Activated naive CD4-positive, alpha-beta T cell treated with anti-CD3 and anti-CD28 coated beads, Interleukin-2, amount 50 U/mL, for 24 hours (primary cell): ENCODE measurements at regions not wholly inside any gene's neighbourhood (a gene's known extent, or its start where the extent isn't known, plus 50 kb on each side); places are given as distances from the start of the nearest gene placed in this dataset.

ENCODE experiments used
- H3K27ac Mint-ChIP-seq: one replicate; pipeline ENCODE4 v1.8.0; 2021; ENCODE audit warnings: mild to moderate bottlenecking, mixed read lengths
- H3K27me3 Mint-ChIP-seq: one replicate; pipeline ENCODE4 v1.8.0; 2021; ENCODE audit warnings: mixed read lengths
- H3K36me3 Mint-ChIP-seq: one replicate; pipeline ENCODE4 v1.8.0; 2021; ENCODE audit warnings: mixed read lengths
- H3K4me1 Mint-ChIP-seq: one replicate; pipeline ENCODE4 v1.8.0; 2021; ENCODE audit warnings: mixed read lengths
- H3K4me3 Mint-ChIP-seq: one replicate; pipeline ENCODE4 v1.8.0; 2021; ENCODE audit warnings: mild to moderate bottlenecking, mixed read lengths
- H3K9me3 Mint-ChIP-seq: one replicate; pipeline ENCODE4 v1.8.0; 2021; ENCODE audit warnings: mixed read lengths

DNA sequence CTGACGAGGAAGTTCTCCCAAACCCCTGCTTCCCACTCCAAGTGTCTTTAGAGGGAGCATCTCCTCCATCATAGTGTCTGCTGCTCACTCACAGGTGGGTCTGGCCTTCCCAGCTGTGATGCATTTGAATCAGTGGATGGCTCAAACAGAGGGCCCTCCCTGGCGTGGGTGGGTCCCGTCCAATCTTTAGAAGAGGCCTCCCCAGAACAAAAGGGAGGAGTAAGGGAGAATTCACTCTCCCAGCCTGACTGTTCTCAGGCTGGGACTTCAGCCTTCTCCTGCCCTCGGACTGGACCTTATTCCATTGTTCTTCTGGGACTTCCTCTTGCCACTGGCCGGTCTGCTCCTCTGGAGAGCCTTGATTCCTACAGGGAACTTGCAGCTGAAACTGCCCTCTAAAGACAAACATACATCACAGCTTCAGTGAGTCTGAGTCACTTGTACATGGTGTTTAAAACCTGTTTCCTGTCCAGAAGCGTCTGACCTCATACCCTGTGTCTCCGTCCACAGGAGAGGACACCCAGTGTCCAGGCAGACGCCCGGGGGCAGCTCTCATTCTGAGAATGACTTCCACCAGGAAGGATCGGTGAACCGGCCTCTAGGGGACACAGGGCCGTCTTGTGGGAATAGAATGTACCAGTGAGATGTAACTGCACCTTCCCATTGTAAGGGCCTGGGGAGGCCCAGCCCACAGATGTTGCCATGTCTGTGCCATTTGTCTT lies 234.7 kb downstream of the BRD1 start:
- no peaks in the 10 kb centered on the region for H3K27me3 Mint-ChIP-seq
- no peak overlapping the region for H3K4me3 Mint-ChIP-seq
- no peak overlapping the region for H3K27ac Mint-ChIP-seq
- peaks cover 1% of the 10 kb centered on the region for H3K36me3 Mint-ChIP-seq
- H3K9me3 Mint-ChIP-seq: no peaks in the 10 kb centered on the region
- no peaks in the 10 kb centered on the region for H3K4me1 Mint-ChIP-seq

- Mint-ChIP-seq H3K27me3 (no peaks in the 10 kb centered on the region), H3K4me1 (no peaks in the 10 kb centered on the region), H3K36me3 (peaks cover 1% of the 10 kb centered on the region), H3K4me3 (no peak overlapping the region), H3K9me3 (no peaks in the 10 kb centered on the region), H3K27ac (no peak overlapping the region)
Measured at GRCh38 chr22:49590851-49591445, 236.7 kb downstream of the BRD1 start.

DNA sequence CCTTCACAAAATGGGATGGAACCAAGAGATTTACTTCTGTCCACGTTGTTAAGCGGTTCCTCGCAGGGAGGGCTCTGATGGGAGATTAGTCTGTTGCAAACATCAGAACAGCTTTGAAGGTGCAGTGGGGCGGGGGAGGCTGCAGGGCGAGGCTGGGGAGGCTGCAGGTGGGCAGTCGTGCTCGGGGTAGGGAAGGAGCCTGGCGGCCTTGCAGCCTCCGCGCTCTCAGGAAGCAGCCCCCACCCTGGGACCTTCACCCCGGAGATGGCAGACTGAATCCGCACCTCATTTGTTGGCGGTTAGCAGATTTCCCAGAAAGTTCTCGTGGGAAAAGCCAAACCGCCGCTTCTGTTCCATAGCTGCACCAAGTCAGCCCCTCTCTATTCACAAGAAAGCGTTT lies 237.3 kb downstream of the BRD1 start:
- Mint-ChIP-seq H3K36me3 (peaks cover 1% of the 10 kb centered on the region), H3K27me3 (no peaks in the 10 kb centered on the region), H3K9me3 (no peaks in the 10 kb centered on the region), H3K27ac (no peak overlapping the region), H3K4me3 (no peak overlapping the region), H3K4me1 (no peaks in the 10 kb centered on the region)

GRCh38 chr22:49589811-49590210 lies 237.9 kb downstream of the BRD1 start:
- H3K36me3 Mint-ChIP-seq: peaks cover 1% of the 10 kb centered on the region
- no peak overlapping the region for H3K4me3 Mint-ChIP-seq
- H3K4me1 Mint-ChIP-seq: no peaks in the 10 kb centered on the region
- no peaks in the 10 kb centered on the region for H3K9me3 Mint-ChIP-seq
- H3K27me3 Mint-ChIP-seq: no peaks in the 10 kb centered on the region
- H3K27ac Mint-ChIP-seq: no peak overlapping the region

DNA sequence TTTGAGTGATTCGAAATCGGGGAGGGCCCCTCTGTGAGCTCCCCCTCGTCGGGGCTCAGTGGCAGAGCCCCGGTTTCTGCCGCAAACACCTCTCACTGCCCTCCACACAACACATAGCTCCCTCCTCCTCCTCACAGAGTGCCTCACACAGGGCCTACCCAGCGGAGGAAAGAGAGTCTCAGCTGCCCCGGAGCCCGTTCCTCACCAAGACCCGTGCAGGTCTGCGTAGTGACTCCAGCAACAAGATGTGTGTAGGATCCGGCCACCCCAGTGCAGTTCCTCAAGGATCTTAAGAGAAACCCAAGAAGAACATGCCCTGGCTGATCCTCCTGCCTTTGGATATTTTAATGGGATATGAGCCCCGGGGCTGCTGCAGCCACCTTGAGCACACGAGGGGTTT lies 238.4 kb downstream of the BRD1 start:
- Mint-ChIP-seq H3K4me1 (no peaks in the 10 kb centered on the region), H3K9me3 (no peaks in the 10 kb centered on the region), H3K36me3 (peaks cover 1% of the 10 kb centered on the region), H3K27ac (no peak overlapping the region), H3K27me3 (no peaks in the 10 kb centered on the region), H3K4me3 (no peak overlapping the region)

GRCh38 chr22:49588739-49589138 lies 238.9 kb downstream of the BRD1 start:
- Mint-ChIP-seq H3K36me3 (peaks cover 1% of the 10 kb centered on the region), H3K27ac (no peak overlapping the region), H3K27me3 (no peaks in the 10 kb centered on the region), H3K9me3 (no peaks in the 10 kb centered on the region), H3K4me3 (no peak overlapping the region), H3K4me1 (no peaks in the 10 kb centered on the region)

DNA sequence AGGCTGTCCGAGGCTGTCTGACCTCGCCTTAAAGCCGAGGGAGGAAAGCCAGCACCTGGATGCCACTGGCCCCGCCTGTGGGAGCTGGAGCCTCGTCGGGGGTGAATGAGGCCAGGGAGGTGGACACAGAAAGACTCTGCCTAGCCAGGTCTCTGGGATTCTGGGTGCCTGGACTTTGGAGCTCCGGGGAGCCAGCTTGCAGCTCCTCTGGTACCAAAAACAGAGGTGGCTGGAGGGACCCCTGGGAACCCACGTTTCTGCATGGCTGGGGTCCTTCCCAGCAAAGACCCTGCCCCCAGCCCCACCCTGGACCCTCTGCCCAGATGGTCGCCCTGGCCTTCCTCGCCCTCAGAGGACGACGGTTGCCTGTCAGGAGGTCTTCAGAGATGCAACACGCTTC lies 239.7 kb downstream of the BRD1 start:
- no peak overlapping the region for H3K27ac Mint-ChIP-seq
- H3K9me3 Mint-ChIP-seq: no peaks in the 10 kb centered on the region
- no peak overlapping the region for H3K4me3 Mint-ChIP-seq
- H3K4me1 Mint-ChIP-seq: no peaks in the 10 kb centered on the region
- H3K36me3 Mint-ChIP-seq: peaks cover 1% of the 10 kb centered on the region
- no peaks in the 10 kb centered on the region for H3K27me3 Mint-ChIP-seq

GRCh38 chr22:49587421-49587820 lies 240.3 kb downstream of the BRD1 start:
- peaks cover 4% of the 10 kb centered on the region for H3K36me3 Mint-ChIP-seq
- no peaks in the 10 kb centered on the region for H3K9me3 Mint-ChIP-seq
- H3K27me3 Mint-ChIP-seq: no peaks in the 10 kb centered on the region
- H3K4me3 Mint-ChIP-seq: no peak overlapping the region
- no peak overlapping the region for H3K27ac Mint-ChIP-seq
- no peaks in the 10 kb centered on the region for H3K4me1 Mint-ChIP-seq

DNA sequence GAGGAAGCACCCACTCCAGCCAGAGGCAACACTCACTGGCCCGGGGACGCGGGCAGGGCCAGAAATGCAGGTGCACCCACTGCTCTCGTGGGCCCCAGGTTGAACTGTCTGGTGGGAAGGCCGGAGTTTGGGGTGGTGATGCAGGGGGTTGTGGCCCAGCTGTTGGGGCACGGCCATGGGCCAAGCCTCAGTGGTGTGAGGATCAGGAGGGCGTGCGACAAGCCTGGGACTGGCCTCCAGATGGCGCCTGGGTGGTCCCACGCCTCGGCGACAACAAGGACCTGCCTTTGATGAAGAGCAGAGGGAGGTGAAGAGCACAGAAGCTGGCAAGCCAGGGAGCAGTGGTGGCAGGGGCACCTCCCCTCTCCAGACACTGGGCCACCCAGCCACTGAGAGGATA lies 240.8 kb downstream of the BRD1 start:
- no peaks in the 10 kb centered on the region for H3K4me1 Mint-ChIP-seq
- H3K4me3 Mint-ChIP-seq: no peak overlapping the region
- H3K27ac Mint-ChIP-seq: no peak overlapping the region
- peaks cover 4% of the 10 kb centered on the region for H3K36me3 Mint-ChIP-seq
- H3K9me3 Mint-ChIP-seq: no peaks in the 10 kb centered on the region
- no peaks in the 10 kb centered on the region for H3K27me3 Mint-ChIP-seq

DNA sequence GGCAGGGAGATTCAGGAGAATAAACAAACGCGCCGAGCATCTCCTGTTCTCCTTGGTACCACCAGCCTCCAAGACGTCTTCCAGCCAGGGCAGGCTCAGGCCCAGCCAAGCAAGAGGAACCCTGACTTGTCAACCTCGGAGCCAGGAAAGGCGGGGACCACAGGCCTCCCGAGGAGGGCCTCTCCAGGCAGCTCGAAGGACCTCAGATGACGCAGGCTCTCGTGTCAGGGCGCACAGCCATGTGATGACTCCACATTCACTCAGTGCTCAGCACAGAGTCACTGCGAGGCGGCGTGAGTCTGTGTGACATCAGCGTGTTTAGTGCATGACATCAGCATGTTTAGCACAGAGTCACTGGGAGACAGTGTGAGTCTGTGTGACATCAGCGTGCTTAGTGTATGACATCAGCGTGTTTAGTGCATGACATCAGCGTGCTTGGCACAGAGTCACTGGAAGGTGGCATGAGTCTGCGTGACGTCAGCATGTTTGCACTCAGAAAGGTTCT lies 241.4 kb downstream of the BRD1 start:
- H3K4me3 Mint-ChIP-seq: no peak overlapping the region
- H3K36me3 Mint-ChIP-seq: peaks cover 4% of the 10 kb centered on the region
- H3K9me3 Mint-ChIP-seq: no peaks in the 10 kb centered on the region
- H3K27me3 Mint-ChIP-seq: no peaks in the 10 kb centered on the region
- no peaks in the 10 kb centered on the region for H3K4me1 Mint-ChIP-seq
- no peak overlapping the region for H3K27ac Mint-ChIP-seq

GRCh38 chr22:49585461-49586243 lies 242.0 kb downstream of the BRD1 start:
- Mint-ChIP-seq H3K4me3 (no peak overlapping the region), H3K9me3 (no peaks in the 10 kb centered on the region), H3K36me3 (peaks cover 4% of the 10 kb centered on the region), H3K4me1 (no peaks in the 10 kb centered on the region), H3K27ac (no peak overlapping the region), H3K27me3 (no peaks in the 10 kb centered on the region)

- H3K9me3 Mint-ChIP-seq: no peaks in the 10 kb centered on the region
- no peaks in the 10 kb centered on the region for H3K4me1 Mint-ChIP-seq
- no peak overlapping the region for H3K4me3 Mint-ChIP-seq
- H3K27me3 Mint-ChIP-seq: no peaks in the 10 kb centered on the region
- peaks cover 4% of the 10 kb centered on the region for H3K36me3 Mint-ChIP-seq
- no peak overlapping the region for H3K27ac Mint-ChIP-seq
Measured at GRCh38 chr22:49583886-49584505, 243.7 kb downstream of the BRD1 start.

DNA sequence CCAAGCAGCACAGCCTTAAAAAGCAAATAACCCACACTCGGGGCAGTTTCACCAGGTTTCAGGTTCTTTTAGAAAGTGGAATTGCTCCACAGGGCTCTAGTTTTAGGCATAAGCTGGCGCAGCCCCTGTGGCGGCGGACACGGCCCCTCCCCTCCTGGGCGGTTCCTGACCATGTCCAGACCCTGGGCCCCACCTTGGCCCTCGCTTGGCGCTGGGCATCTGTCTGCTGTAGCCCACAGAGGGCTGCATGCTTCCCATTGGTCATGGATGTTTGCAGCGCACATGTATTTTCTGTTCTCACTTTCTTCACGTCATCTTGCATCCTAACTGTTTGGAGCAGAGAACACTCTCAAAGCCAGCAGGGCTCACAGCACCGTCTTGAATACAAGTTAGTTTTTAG lies 244.3 kb downstream of the BRD1 start:
- Mint-ChIP-seq H3K9me3 (no peaks in the 10 kb centered on the region), H3K27ac (no peak overlapping the region), H3K27me3 (no peaks in the 10 kb centered on the region), H3K4me3 (no peak overlapping the region), H3K4me1 (no peaks in the 10 kb centered on the region), H3K36me3 (peaks cover 4% of the 10 kb centered on the region)

- H3K27ac Mint-ChIP-seq: no peak overlapping the region
- no peak overlapping the region for H3K4me3 Mint-ChIP-seq
- H3K9me3 Mint-ChIP-seq: no peaks in the 10 kb centered on the region
- H3K36me3 Mint-ChIP-seq: peaks cover 2% of the 10 kb centered on the region
- no peaks in the 10 kb centered on the region for H3K4me1 Mint-ChIP-seq
- H3K27me3 Mint-ChIP-seq: no peaks in the 10 kb centered on the region
Measured at GRCh38 chr22:49582678-49583077, 245.0 kb downstream of the BRD1 start.

GRCh38 chr22:49582181-49582580 lies 245.5 kb downstream of the BRD1 start:
- H3K27me3 Mint-ChIP-seq: no peaks in the 10 kb centered on the region
- peaks cover 2% of the 10 kb centered on the region for H3K36me3 Mint-ChIP-seq
- H3K4me1 Mint-ChIP-seq: no peaks in the 10 kb centered on the region
- no peaks in the 10 kb centered on the region for H3K9me3 Mint-ChIP-seq
- H3K27ac Mint-ChIP-seq: no peak overlapping the region
- no peak overlapping the region for H3K4me3 Mint-ChIP-seq

GRCh38 chr22:49580024-49580423 lies 247.6 kb downstream of the BRD1 start:
- Mint-ChIP-seq H3K4me3 (no peak overlapping the region), H3K36me3 (peaks cover 2% of the 10 kb centered on the region), H3K9me3 (no peaks in the 10 kb centered on the region), H3K27me3 (no peaks in the 10 kb centered on the region), H3K4me1 (no peaks in the 10 kb centered on the region), H3K27ac (no peak overlapping the region)
